ENCODE measurements at regions not wholly inside any gene's neighbourhood (a gene's known extent, or its start where the extent isn't known, plus 50 kb on each side); places are given as distances from the start of the nearest gene placed in this dataset.

DNA sequence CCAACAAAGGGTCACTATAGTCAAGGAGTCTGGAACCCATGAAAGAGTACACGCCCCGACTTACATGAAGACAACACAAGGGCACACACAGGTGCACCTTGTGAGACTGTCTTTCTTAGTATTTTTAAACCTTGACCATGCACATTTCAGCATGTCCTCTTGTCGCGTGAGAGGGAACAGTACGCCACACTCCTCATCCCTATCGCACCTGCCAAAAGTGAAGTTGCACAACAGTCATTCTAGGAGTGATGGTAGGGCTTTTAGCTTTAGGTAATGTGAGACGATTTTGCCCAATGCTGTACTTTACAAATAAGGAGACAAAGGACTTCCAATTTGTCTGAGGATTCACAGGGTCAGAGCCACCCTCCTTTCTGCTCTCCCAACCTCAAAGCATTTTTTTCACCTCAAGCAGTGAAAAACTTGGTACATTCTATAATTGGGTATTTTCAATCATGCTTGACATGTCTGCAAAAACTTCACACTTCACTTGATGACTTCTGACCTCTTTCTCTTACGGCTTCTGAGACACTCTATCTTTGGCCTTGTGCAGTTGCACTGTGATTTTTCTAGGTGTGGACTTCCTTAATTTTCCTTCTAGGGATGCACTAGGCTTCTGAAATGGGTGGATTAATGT, 173.9 kb upstream of the GRB10 start:
- H3K4me3 ChIP-seq (ENCODE audit: low read depth, low read length), result no peak overlapping the region
- TF ChIP-seq, protein P1, sequence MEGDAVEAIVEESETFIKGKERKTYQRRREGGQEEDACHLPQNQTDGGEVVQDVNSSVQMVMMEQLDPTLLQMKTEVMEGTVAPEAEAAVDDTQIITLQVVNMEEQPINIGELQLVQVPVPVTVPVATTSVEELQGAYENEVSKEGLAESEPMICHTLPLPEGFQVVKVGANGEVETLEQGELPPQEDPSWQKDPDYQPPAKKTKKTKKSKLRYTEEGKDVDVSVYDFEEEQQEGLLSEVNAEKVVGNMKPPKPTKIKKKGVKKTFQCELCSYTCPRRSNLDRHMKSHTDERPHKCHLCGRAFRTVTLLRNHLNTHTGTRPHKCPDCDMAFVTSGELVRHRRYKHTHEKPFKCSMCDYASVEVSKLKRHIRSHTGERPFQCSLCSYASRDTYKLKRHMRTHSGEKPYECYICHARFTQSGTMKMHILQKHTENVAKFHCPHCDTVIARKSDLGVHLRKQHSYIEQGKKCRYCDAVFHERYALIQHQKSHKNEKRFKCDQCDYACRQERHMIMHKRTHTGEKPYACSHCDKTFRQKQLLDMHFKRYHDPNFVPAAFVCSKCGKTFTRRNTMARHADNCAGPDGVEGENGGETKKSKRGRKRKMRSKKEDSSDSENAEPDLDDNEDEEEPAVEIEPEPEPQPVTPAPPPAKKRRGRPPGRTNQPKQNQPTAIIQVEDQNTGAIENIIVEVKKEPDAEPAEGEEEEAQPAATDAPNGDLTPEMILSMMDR (IDR thresholded peaks at IDR 0.05; ENCODE audit: control insufficient read depth, extremely low read depth, insufficient read depth), result no peak
- no peak for DNase-seq (ENCODE audit: low read depth)

GRCh38 chr7:50954716-50955115, 172.0 kb upstream of the GRB10 start:
- no peak overlapping the region for H3K4me3 ChIP-seq (ENCODE audit: low read depth, low read length)
- no peak for DNase-seq (ENCODE audit: low read depth)
- TF ChIP-seq, protein P1 (IDR thresholded peaks at IDR 0.05; ENCODE audit: control insufficient read depth, extremely low read depth, insufficient read depth), result no peak

DNA sequence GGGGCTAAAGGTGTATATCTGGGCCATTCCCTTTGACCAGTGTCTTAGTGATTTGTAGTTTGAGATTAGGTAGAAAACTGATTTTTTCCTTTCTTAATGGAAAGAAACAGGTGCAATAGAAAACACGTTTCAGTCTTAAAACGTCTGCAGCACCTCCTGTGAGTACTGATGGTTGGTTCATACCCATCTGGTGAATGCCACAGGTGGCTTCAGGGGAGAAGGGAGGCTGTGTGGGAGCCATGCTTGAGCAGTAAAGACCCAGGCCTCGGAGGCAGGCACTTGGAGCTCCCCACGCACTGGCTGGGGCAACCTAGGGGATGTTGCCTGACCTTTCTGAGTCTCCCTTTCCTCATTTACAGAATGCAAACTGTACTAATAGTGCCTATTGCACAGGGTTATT, 171.5 kb upstream of the GRB10 start:
- TF ChIP-seq, protein P1 (IDR thresholded peaks at IDR 0.05; ENCODE audit: control insufficient read depth, extremely low read depth, insufficient read depth), result no peak
- H3K4me3 ChIP-seq (ENCODE audit: low read depth, low read length), result no peak overlapping the region
- no peak for DNase-seq (ENCODE audit: low read depth)

- no peak for DNase-seq (ENCODE audit: low read depth)
- H3K4me3 ChIP-seq (ENCODE audit: low read depth, low read length), result no peak overlapping the region
- TF ChIP-seq, protein P1 (IDR thresholded peaks at IDR 0.05; ENCODE audit: control insufficient read depth, extremely low read depth, insufficient read depth), result no peak
Observed at GRCh38 chr7:50953820-50954219, 171.1 kb upstream of the GRB10 start.

DNA sequence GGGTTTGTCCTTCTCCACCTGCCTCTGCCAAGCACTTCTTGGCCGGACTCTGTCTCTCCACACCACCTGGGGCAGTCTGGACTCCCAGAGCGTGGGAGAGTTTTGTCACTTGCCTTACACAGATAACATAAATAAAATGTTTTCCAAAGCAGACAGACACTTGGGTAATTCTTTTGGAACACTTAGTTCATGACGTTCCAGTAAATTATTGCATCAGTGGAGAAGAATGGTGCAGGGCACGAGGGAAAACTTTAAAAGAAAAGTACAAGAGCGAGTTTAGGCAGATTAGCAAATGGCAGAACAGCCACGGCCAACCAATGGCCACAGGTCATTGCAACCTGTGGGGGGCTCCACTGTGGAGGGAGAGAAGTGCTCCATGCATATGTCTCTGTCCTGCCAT, 170.6 kb upstream of the GRB10 start:
- DNase-seq (ENCODE audit: low read depth), result no peak
- TF ChIP-seq, protein P1 (IDR thresholded peaks at IDR 0.05; ENCODE audit: control insufficient read depth, extremely low read depth, insufficient read depth), result no peak
- H3K4me3 ChIP-seq (ENCODE audit: low read depth, low read length), result no peak overlapping the region

DNA sequence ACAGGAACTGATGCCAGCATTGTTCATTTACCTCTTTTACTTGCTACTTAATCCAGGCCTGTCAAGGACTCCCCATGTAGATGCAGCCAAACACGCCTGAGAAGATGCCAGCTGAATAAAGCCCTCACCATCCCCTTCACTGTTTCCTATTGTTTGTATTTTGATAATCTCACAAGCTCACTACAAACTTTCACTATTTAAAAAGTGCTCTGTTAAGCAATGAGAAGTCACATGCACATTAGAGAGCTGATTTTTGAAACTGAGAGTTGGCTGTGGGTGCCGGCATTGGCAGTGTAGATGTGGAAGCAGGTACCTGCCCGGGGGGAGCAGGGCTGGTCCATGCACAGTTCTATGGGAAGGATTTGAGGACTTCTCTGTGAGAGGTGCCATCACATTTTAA, 169.8 kb upstream of the GRB10 start:
- DNase-seq (ENCODE audit: low read depth), result no peak
- TF ChIP-seq, protein P1 (IDR thresholded peaks at IDR 0.05; ENCODE audit: control insufficient read depth, extremely low read depth, insufficient read depth), result no peak
- no peak overlapping the region for H3K4me3 ChIP-seq (ENCODE audit: low read depth, low read length)

- no peak overlapping the region for H3K4me3 ChIP-seq (ENCODE audit: low read depth, low read length)
- DNase-seq (ENCODE audit: low read depth), result no peak
- TF ChIP-seq, protein P1 (IDR thresholded peaks at IDR 0.05; ENCODE audit: control insufficient read depth, extremely low read depth, insufficient read depth), result no peak
Observed at GRCh38 chr7:50952120-50952519, 169.4 kb upstream of the GRB10 start.
